IMR-90 (cell line): ENCODE measurements at regions not wholly inside any gene's neighbourhood (a gene's known extent, or its start where the extent isn't known, plus 50 kb on each side); places are given as distances from the start of the nearest gene placed in this dataset.

ENCODE experiments used
- ATAC-seq: fragments of 200-7000 bp; cut with Tn5 transposase; 2 replicates; pipeline ENCODE4 v1.9.1; 2020; ENCODE audit warnings: low read depth, mild to moderate bottlenecking, moderate library complexity
- BruUV-seq: library from RNA; stranded (reverse); fragments of 400-500 nt; replicated peaks from 2 replicates; lab custom pipeline; 2021; lab: Mats Ljungman, UMichigan
- CTCF ChIA-PET: fragments of 300-600 bp; formaldehyde crosslinking; extraction: SDS; loops from one replicate; lab custom pipeline; 2021; ENCODE audit warnings: antibody characterized with exemption; lab: Yijun Ruan, JAX
- POLR2A ChIA-PET: fragments of 300-600 bp; sonication (Branson Sonifier 250); formaldehyde crosslinking; loops from one replicate; lab custom pipeline; 2022; ENCODE audit warnings: antibody characterized with exemption; ENCODE audit not compliant: unreplicated experiment; lab: Charles Lee
- DNase-seq: peaks from one replicate; pipeline ENCODE4 v3.0.0; 2013
- H2AFZ ChIP-seq: replicated peaks from 2 replicates; pipeline ENCODE3; 2013; ENCODE audit warnings: low read length, mild to moderate bottlenecking; ENCODE audit not compliant: poor library complexity
- H2AK5ac ChIP-seq: 2 replicates; pipeline ENCODE4 v1.6.1; 2013; ENCODE audit warnings: low read depth, low read length, inconsistent platforms
- H2AK9ac ChIP-seq: replicated peaks from 2 replicates; pipeline ENCODE3; 2013; ENCODE audit warnings: mild to moderate bottlenecking, low read depth, low read length, moderate library complexity; ENCODE audit not compliant: poor library complexity
- H2BK120ac ChIP-seq: 2 replicates; pipeline ENCODE4 v1.6.1; 2013; ENCODE audit warnings: low read depth, low read length, inconsistent platforms
- H2BK15ac ChIP-seq: 3 replicates; pipeline ENCODE4 v1.6.1; 2013; ENCODE audit warnings: low read depth, low read length, inconsistent platforms
- H2BK20ac ChIP-seq: 2 replicates; pipeline ENCODE4 v1.6.1; 2013; ENCODE audit warnings: low read depth, mild to moderate bottlenecking, inconsistent platforms, low read length, moderate library complexity
- H2BK5ac ChIP-seq: 2 replicates; pipeline ENCODE4 v1.6.1; 2013; ENCODE audit warnings: mild to moderate bottlenecking, low read depth, low read length, inconsistent platforms; ENCODE audit not compliant: poor library complexity, severe bottlenecking
- H3K14ac ChIP-seq: replicated peaks from 2 replicates; pipeline ENCODE4 v1.6.1; 2013; ENCODE audit warnings: low read depth, low read length, inconsistent platforms
- H3K18ac ChIP-seq: 2 replicates; pipeline ENCODE4 v1.6.1; 2013; ENCODE audit warnings: low read depth, low read length, control low read depth
- H3K23ac ChIP-seq: 2 replicates; pipeline ENCODE4 v1.6.1; 2013; ENCODE audit warnings: low read depth, low read length, inconsistent platforms
- H3K27ac ChIP-seq: 2 replicates; pipeline ENCODE4 v1.5.1; 2013; ENCODE audit warnings: mild to moderate bottlenecking, control low read depth, low read length; ENCODE audit not compliant: insufficient read depth
- H3K27me3 ChIP-seq: 2 replicates; pipeline ENCODE4 v1.6.1; 2013; ENCODE audit warnings: low read length; ENCODE audit not compliant: control insufficient read depth, insufficient read depth
- H3K36me3 ChIP-seq: 2 replicates; pipeline ENCODE4 v1.6.1; 2013; ENCODE audit warnings: low read length, mixed read lengths; ENCODE audit not compliant: control insufficient read depth, insufficient read depth
- H3K4ac ChIP-seq: 2 replicates; pipeline ENCODE4 v1.6.1; 2013; ENCODE audit warnings: low read depth, low read length, inconsistent platforms
- H3K4me1 ChIP-seq: 2 replicates; pipeline ENCODE4 v1.6.1; 2013; ENCODE audit warnings: low read length, mixed read lengths; ENCODE audit not compliant: control insufficient read depth, insufficient read depth
- H3K4me2 ChIP-seq: 2 replicates; pipeline ENCODE4 v1.6.1; 2013; ENCODE audit warnings: low read depth, mild to moderate bottlenecking, control low read depth, low read length, moderate library complexity
- H3K4me3 ChIP-seq: 2 replicates; pipeline ENCODE4 v1.5.1; 2013; ENCODE audit warnings: low read depth, mild to moderate bottlenecking, control low read depth, low read length, moderate library complexity; ENCODE audit not compliant: insufficient read depth
- H3K56ac ChIP-seq: 2 replicates; pipeline ENCODE4 v1.6.1; 2013; ENCODE audit warnings: low read length, inconsistent platforms; ENCODE audit not compliant: insufficient read depth; ENCODE audit errors: extremely low read depth
- H3K79me1 ChIP-seq, 2 experiments: 2 replicates each; pipeline ENCODE4 v1.6.1; 2013; ENCODE audit warnings: low read length in 2 of 2, inconsistent platforms in 1 of 2, low read depth in 1 of 2
- H3K9ac ChIP-seq: 2 replicates; pipeline ENCODE4 v1.6.1; 2013; ENCODE audit warnings: low read depth, low read length, control low read depth
- H3K9me1 ChIP-seq: 2 replicates; pipeline ENCODE4 v1.6.1; 2013; ENCODE audit warnings: low read length, inconsistent platforms; ENCODE audit not compliant: insufficient read depth
- H3K9me3 ChIP-seq: 2 replicates; pipeline ENCODE4 v1.6.1; 2013; ENCODE audit warnings: low read length; ENCODE audit not compliant: control insufficient read depth, insufficient read depth
- H4K20me1 ChIP-seq: 2 replicates; pipeline ENCODE4 v1.6.1; 2013; ENCODE audit warnings: low read length, inconsistent platforms; ENCODE audit not compliant: insufficient read depth
- H4K5ac ChIP-seq: 2 replicates; pipeline ENCODE4 v1.6.1; 2013; ENCODE audit warnings: mild to moderate bottlenecking, low read depth, low read length, control low read depth
- H4K8ac ChIP-seq, 2 experiments: 2 replicates each; pipeline ENCODE4 v1.6.1; 2013; ENCODE audit warnings: low read depth in 2 of 2, low read length in 2 of 2, control low read depth in 1 of 2, inconsistent platforms in 1 of 2
- H4K91ac ChIP-seq: 2 replicates; pipeline ENCODE4 v1.6.1; 2013; ENCODE audit warnings: low read depth, low read length, inconsistent platforms; ENCODE audit not compliant: insufficient read depth
- FOS ChIP-seq: fragments of 150-350 bp; IDR thresholded peaks from 2 replicates; pipeline ENCODE4 v1.6.1; 2016; ENCODE audit warnings: low read depth, low read length
- SMC3 ChIP-seq: fragments of 150-350 bp; IDR thresholded peaks from 2 replicates; pipeline ENCODE4 v1.6.1; 2016; ENCODE audit warnings: low read depth, mild to moderate bottlenecking, antibody characterized with exemption, low read length, moderate library complexity
- WGBS, 2 experiments: methylation state at CpG; one replicate each; pipeline versions ENCODE4 v1.1.5 to v1.1.7; 2013; ENCODE audit warnings: missing lambda C conversion rate in 2 of 2; ENCODE audit not compliant: insufficient read length in 1 of 2; ENCODE audit errors: extremely low coverage in 2 of 2; 5-methylcytosine and 5-hydroxymethylcytosine counted together
- dilution Hi-C: fragments of 300-500 bp; cut with HindIII; formaldehyde crosslinking; loops from one replicate; pipeline ENCODE4 v1.14.3; 2018; ENCODE audit warnings: low sequenced_read_pairs; ENCODE audit not compliant: unreplicated experiment
- in situ Hi-C: fragments of 300-500 bp; cut with MboI; formaldehyde crosslinking; loops from 3 replicates; pipeline ENCODE4 v1.14.3; 2019; ENCODE audit warnings: low sequenced_read_pairs, inconsistent platforms, mixed read lengths
- intact Hi-C: fragments of 100-400 bp; cut with micrococcal nuclease; formaldehyde crosslinking; loops from 2 replicates; pipeline ENCODE4 v1.10.0; 2022

GRCh38 chr2:173451118-173451517 is 96.4 kb downstream of the CDCA7 start:
- no peak overlapping the region for H2BK20ac ChIP-seq
- H3K4me2 ChIP-seq, result no peak overlapping the region
- no peak overlapping the region for H3K18ac ChIP-seq
- no peak overlapping the region for H2BK15ac ChIP-seq
- BruUV-seq, result no TSS peak
- ChIA-PET POLR2A (no interaction called here), CTCF (no interaction called here)
- H3K27me3 ChIP-seq, result peaks cover 27% of the 10 kb centered on the region
- no peak overlapping the region for H2BK5ac ChIP-seq
- no peak overlapping the region for H3K4ac ChIP-seq
- no peak overlapping the region for H2AK9ac ChIP-seq
- H4K8ac ChIP-seq, result no peak overlapping the region
- DNase-seq, result no peak
- ATAC-seq, result no peak
- 60% methylated on average over 5 of the region's 8 CpGs; no CpG with 5 or more reads in 1 of the 2 experiments for WGBS, 2 experiments
- no peak overlapping the region for H2BK120ac ChIP-seq
- no peaks in the 10 kb centered on the region for H3K9me3 ChIP-seq
- intact Hi-C loops, result no loop called here
- H3K23ac ChIP-seq, result no peak overlapping the region
- no peaks in the 10 kb centered on the region for H3K9me1 ChIP-seq
- H3K36me3 ChIP-seq, result no peaks in the 10 kb centered on the region
- no peak overlapping the region for H3K9ac ChIP-seq
- no peak overlapping the region for H3K14ac ChIP-seq
- no peak for TF ChIP-seq FOS
- no peak for TF ChIP-seq SMC3
- H4K20me1 ChIP-seq, result no peaks in the 10 kb centered on the region
- H4K91ac ChIP-seq, result no peak overlapping the region
- dilution Hi-C loops, result no loop called here
- H3K56ac ChIP-seq, result no peak overlapping the region
- no peak overlapping the region for H4K5ac ChIP-seq
- H2AK5ac ChIP-seq, result no peak overlapping the region
- no peak overlapping the region for H3K27ac ChIP-seq
- no peaks in the 10 kb centered on the region for H3K4me1 ChIP-seq
- H3K79me1 ChIP-seq, result no peaks in the 10 kb centered on the region
- no peak overlapping the region for H3K4me3 ChIP-seq
- H2AFZ ChIP-seq, result no peak overlapping the region
- in situ Hi-C loops, result no loop called here
